ENCODE measurements at regions not wholly inside any gene's neighbourhood (a gene's known extent, or its start where the extent isn't known, plus 50 kb on each side); places are given as distances from the start of the nearest gene placed in this dataset.

- TF ChIP-seq CTCF (IDR thresholded peaks at IDR 0.05), result no peak
- TF ChIP-seq POLR2A (IDR thresholded peaks at IDR 0.05), result no peak
- TF ChIP-seq POLR2AphosphoS5 (IDR thresholded peaks at IDR 0.05), result no peak
- no peak for TF ChIP-seq EP300 (IDR thresholded peaks at IDR 0.05)
Observed at GRCh38 chrX:40922307-40922706, 162.9 kb upstream of the USP9X start.

Data from gastroesophageal sphincter (tissue), 3 donors.